GM12874 (cell line): ENCODE measurements at regions not wholly inside any gene's neighbourhood (a gene's known extent, or its start where the extent isn't known, plus 50 kb on each side); places are given as distances from the start of the nearest gene placed in this dataset.

Experiments
- TF ChIP-seq, protein P1 (sequence below): IDR thresholded peaks from 2 replicates; pipeline ENCODE4 v1.5.1; 2011; ENCODE audit warnings: low read depth, mild to moderate bottlenecking, control low read depth, low read length, moderate library complexity; ENCODE audit not compliant: insufficient read depth

DNA sequence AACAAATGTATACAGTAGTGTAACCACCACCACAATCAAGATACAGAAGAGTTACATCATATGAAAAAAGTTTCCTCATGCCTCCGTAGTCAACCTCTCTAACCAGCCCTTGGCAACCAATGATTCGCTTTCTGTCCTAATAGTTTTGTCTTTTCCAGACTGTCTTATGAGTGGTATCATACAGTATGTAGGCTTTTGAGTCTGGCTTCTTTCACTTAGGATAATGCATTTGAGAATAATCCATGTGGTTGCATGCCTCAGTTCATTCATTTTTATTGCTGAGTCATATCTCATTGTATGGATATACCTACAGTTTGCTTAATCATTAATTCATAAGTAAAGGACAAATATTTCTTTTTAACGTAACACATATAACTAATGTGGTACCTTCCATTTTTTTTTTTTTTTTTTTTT, 86.4 kb upstream of the RIPOR2 start:
- TF ChIP-seq, protein P1, sequence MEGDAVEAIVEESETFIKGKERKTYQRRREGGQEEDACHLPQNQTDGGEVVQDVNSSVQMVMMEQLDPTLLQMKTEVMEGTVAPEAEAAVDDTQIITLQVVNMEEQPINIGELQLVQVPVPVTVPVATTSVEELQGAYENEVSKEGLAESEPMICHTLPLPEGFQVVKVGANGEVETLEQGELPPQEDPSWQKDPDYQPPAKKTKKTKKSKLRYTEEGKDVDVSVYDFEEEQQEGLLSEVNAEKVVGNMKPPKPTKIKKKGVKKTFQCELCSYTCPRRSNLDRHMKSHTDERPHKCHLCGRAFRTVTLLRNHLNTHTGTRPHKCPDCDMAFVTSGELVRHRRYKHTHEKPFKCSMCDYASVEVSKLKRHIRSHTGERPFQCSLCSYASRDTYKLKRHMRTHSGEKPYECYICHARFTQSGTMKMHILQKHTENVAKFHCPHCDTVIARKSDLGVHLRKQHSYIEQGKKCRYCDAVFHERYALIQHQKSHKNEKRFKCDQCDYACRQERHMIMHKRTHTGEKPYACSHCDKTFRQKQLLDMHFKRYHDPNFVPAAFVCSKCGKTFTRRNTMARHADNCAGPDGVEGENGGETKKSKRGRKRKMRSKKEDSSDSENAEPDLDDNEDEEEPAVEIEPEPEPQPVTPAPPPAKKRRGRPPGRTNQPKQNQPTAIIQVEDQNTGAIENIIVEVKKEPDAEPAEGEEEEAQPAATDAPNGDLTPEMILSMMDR, result no peak

- TF ChIP-seq, protein P1, result no peak
Observed at GRCh38 chr6:25023781-25024180, 88.0 kb upstream of the RIPOR2 start.

DNA sequence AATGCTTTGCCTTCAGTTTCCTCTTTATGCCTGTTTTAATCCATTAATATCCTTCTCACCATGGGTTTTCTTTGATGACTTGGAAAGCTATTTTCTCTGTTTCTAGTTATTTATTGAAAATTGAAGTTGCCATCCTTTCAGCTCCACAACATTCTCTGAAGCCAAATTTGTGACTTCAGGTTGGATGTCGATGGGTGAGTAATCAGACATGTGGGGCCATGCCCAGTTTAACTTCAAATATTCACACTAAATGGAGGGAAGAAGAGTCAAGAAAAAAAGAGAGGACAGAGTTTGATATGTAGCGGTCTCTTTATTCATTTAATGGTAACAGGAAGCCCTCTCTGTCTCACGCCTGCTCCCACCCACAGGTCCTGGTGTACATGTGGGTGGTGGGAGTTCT, 89.1 kb upstream of the RIPOR2 start:
- TF ChIP-seq, protein P1, result no peak

- TF ChIP-seq, protein P1, result no peak
Observed at GRCh38 chr6:25025248-25025918, 89.6 kb upstream of the RIPOR2 start.

- TF ChIP-seq, protein P1, result no peak
Observed at GRCh38 chr6:25025919-25026301, 90.2 kb upstream of the RIPOR2 start.

DNA sequence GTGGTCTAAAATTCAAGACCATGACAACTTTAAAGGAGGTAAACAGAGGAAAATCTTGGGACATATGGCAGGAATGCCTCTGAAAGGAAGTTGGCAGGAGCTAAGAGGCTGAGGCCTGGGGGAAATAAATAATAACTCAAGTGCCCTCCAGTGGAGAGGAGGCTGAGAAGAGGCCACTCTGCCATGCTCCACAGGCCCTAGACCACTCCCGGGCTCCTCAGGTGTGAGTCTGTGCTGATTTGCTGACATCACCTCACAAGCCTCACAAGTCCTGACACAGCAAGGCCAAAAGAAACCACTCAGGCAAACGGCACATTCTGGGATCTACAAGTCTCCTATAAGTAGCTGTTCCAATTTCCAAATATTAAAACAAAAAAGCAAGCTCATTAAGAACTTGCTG, 91.0 kb upstream of the RIPOR2 start:
- TF ChIP-seq, protein P1, result no peak

GRCh38 chr6:25027221-25027916, 91.6 kb upstream of the RIPOR2 start:
- TF ChIP-seq, protein P1, result peak; percentile 68
